IPS DF 19.7 (cell line): ENCODE measurements at regions not wholly inside any gene's neighbourhood (a gene's known extent, or its start where the extent isn't known, plus 50 kb on each side); places are given as distances from the start of the nearest gene placed in this dataset.

ENCODE experiments used
- DNase-seq: peaks from one replicate; pipeline ENCODE4 v3.0.0-alpha.2; 2013; ENCODE audit warnings: low read depth, low spot score

- DNase-seq: no peak
These were observed 92.1 kb upstream of the DAP start for GRCh38 chr5:10853154-10853553.

- DNase-seq: no peak
These were observed 88.2 kb upstream of the DAP start for GRCh38 chr5:10849278-10849677.

GRCh38 chr5:10844016-10844415, 83.0 kb upstream of the DAP start:
- DNase-seq: no peak

- no peak for DNase-seq
These were observed 81.8 kb upstream of the DAP start for GRCh38 chr5:10842823-10843222.

GRCh38 chr5:10839916-10840599, 79.0 kb upstream of the DAP start:
- no peak for DNase-seq

- DNase-seq: no peak
These were observed 78.1 kb upstream of the DAP start for GRCh38 chr5:10839118-10839517.

- DNase-seq: no peak
These were observed 77.0 kb upstream of the DAP start for GRCh38 chr5:10838038-10838437.

- DNase-seq: no peak
These were observed 76.0 kb upstream of the DAP start for GRCh38 chr5:10836986-10837385.

- no peak for DNase-seq
These were observed 73.7 kb upstream of the DAP start for GRCh38 chr5:10834695-10835094.

- DNase-seq: no peak
These were observed 72.0 kb upstream of the DAP start for GRCh38 chr5:10832987-10833386.

- DNase-seq: no peak
These were observed 71.4 kb upstream of the DAP start for GRCh38 chr5:10832421-10832820.

- DNase-seq: no peak
These were observed 70.4 kb upstream of the DAP start for GRCh38 chr5:10831419-10831818.

- no peak for DNase-seq
These were observed 67.2 kb upstream of the DAP start for GRCh38 chr5:10828241-10828640.

GRCh38 chr5:10827571-10827970, 66.5 kb upstream of the DAP start:
- DNase-seq: no peak

GRCh38 chr5:10826971-10827370, 65.9 kb upstream of the DAP start:
- DNase-seq: no peak

- DNase-seq: no peak
These were observed 65.0 kb upstream of the DAP start for GRCh38 chr5:10825897-10826644.

- DNase-seq: no peak
These were observed 51.2 kb upstream of the DAP start for GRCh38 chr5:10812218-10812617.
